ENCODE measurements at regions not wholly inside any gene's neighbourhood (a gene's known extent, or its start where the extent isn't known, plus 50 kb on each side); places are given as distances from the start of the nearest gene placed in this dataset.
A peak's percentile ranks its signal among the peaks of the same experiment; 100 is the strongest.
"Not testable (repeated sequence)": the region's sequence is repeated elsewhere in the genome, so short reads cannot be mapped to it uniquely, and the experiment has no call there.

- no peak for DNase-seq (ENCODE audit: low read depth, low spot score)
Measured at GRCh38 chr4:188728359-188728758, 589.1 kb downstream of the TRIML1 start.

DNA sequence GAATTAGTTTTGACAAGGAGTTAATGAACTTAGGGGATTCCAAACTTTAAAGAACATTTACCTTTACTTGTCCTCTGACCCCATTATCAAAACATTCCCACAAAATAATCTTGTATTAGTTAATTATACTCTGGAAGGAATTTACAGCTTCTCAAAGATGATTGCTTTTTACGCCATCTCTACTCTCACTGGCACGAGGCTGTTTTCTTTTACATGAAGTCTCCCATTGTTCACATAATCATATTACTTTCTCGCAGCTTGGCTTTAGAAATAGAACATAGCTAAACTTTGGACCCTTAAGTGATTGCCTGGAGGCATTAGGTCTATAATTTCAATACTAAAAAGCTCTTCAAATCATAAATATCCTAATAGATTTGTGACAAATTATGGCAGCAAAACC is 592.9 kb downstream of the TRIML1 start:
- DNase-seq (ENCODE audit: low read depth, low spot score) = no peak

- DNase-seq (ENCODE audit: low read depth, low spot score) = no peak
Measured at GRCh38 chr4:188735082-188735481, 595.8 kb downstream of the TRIML1 start.

GRCh38 chr4:188737251-188738002 is 598.2 kb downstream of the TRIML1 start:
- DNase-seq (ENCODE audit: low read depth, low spot score) = no peak

DNA sequence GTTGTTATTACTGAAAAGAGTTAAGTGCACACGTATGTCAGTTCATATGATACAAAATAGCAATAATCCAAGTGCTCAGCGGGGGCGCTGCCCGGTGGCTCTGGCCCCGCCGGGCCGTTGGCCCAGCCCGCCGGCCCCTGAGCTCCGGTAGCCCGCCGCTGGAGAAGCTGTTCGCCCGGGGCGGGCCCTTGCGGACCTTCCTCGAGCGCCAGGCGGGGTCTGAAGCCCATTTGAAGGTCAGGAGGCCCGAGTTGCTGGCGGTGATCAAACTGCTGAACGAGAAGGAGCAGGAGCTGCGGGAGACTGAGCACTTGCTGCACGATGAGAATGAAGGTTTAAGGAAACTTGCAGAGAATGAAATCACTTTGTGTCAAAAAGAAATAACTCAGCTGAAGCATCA is 599.0 kb downstream of the TRIML1 start:
- DNase-seq (ENCODE audit: low read depth, low spot score) = not testable (repeated sequence)

DNA sequence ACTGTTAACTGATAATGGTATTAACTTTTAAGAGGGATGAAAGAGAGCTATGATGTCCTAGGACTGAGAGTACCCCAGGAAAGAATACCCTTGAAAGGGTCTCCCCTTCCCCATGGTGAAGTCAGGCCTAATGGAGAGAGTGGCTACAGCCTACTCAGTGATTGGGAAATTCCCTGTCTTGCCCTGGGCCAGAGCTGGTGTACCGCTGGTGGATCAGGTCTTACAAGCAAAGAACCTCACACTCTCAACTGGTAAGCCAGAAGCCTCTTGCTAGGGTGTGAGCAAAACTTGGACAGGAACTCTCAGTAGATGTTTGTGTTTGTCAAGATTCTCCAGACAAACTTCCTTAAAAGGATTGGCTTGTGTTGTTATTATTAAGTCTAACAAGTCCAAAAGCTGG is 600.9 kb downstream of the TRIML1 start:
- DNase-seq (ENCODE audit: low read depth, low spot score) = not testable (repeated sequence)

- DNase-seq (ENCODE audit: low read depth, low spot score) = not testable (repeated sequence)
Measured at GRCh38 chr4:188740791-188741190, 601.5 kb downstream of the TRIML1 start.

DNA sequence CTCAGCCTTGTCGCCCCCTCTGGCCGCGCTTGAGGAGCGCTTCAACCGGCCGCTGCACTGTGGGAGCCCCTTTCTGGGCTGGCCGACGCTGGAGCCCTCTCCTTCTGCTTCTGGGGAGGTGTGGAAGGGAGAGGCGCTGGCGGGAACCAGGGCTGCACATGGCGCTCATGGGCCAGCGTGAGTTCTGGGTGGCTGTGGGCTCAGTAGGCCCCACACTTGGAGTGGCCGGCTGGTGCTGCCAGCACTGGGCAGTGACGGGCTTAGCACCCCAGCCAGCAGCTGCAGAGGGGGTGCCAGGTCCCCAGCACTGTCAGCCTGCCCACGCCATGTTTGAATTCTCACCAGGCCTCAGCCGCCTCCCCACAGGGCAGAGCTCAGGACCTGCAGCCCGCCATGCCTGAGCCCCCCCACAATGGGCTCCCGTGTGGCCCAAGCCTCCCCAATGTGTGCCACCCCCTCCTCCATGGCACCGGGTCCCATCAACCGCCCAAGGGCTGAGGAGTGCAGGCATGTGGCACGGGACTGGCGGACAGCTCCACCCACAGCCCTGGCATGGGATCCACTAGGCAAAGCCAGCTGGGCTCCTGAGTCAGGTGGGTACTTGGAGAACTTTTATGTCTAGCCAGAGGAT is 615.2 kb downstream of the TRIML1 start:
- no peak for DNase-seq (ENCODE audit: low read depth, low spot score)

DNA sequence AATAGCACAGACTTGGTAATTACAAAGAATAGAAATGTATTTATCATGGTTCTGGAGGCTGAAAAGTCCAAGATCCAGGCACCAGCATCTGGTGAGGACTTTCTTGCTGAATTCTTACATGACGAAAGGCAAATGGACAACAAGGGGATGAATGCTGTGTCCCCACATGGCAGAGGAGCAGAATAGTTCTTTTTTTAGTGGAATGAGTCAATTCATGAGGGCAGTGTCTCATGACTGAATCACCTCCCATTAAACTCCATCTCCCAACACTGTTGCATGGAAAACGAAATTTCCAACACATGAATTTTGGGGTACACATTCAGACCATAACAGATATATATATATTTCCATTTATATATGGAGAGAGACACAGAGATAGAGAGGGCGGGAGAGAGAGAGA is 628.3 kb downstream of the TRIML1 start:
- DNase-seq (ENCODE audit: low read depth, low spot score) = no peak

DNA sequence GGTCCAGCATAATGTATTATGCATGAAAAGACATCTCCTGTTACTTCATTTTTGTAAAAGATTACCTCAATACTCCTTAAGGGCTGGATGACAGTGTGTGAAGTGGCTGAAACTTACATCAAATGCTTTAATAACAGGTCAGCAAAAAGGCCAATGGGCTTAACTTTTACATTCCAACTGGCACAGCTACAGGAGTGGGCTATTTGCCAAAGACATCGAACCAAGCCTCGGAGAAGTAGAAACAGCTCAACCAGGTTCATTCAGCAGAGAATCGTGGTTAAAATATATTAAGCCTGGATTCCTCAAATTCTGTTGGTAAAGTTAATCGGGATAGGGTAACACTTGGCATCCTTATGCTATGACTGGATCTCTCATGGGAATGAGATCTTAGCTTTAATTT is 639.7 kb downstream of the TRIML1 start:
- DNase-seq (ENCODE audit: low read depth, low spot score) = no peak

- no peak for DNase-seq (ENCODE audit: low read depth, low spot score)
Measured at GRCh38 chr4:188779581-188779980, 640.3 kb downstream of the TRIML1 start.

GRCh38 chr4:188780028-188780427 is 640.8 kb downstream of the TRIML1 start:
- DNase-seq (ENCODE audit: low read depth, low spot score) = no peak

DNA sequence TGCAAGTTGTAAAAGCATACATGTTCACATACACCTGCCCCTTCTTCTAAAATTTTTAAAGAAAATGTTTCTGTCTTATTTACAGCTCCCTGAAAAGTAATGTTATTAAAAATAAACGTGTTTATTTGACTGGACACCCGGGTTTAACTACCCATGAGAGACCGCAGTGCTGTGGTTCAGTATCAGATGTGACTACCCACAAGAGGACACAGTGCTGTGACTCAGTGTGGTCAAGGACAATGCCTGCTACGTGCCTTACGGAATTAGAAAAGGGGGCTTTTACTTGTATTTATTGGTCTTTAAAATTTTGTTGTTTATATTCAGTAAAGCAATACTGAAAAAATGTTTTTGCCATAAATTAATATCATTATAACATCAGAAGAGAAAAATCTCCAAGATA is 641.4 kb downstream of the TRIML1 start:
- DNase-seq (ENCODE audit: low read depth, low spot score) = no peak

- peak; percentile 40 for DNase-seq (ENCODE audit: low read depth, low spot score)
Measured at GRCh38 chr4:188781655-188782054, 642.4 kb downstream of the TRIML1 start.

DNA sequence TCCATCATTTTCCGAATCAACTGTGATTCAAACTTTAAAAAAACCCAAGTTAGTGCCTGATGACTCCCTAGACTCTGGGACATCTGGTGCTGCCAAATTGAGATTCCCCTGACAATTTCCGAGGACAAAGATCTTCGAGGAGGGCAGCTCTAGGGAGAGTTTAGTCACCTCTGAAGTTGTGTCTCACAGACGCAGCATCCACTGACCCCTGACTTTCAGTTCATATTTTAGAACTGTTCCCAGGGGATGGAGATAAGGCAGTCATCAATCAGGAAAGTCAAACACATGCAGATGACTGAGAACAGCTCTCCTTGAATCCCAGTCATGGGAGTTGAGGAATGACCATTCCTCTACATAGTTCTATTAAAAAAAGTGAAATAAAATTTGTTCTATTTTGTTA is 643.9 kb downstream of the TRIML1 start:
- no peak for DNase-seq (ENCODE audit: low read depth, low spot score)

- DNase-seq (ENCODE audit: low read depth, low spot score) = peak; percentile 14
Measured at GRCh38 chr4:188783606-188784160, 644.4 kb downstream of the TRIML1 start.

DNA sequence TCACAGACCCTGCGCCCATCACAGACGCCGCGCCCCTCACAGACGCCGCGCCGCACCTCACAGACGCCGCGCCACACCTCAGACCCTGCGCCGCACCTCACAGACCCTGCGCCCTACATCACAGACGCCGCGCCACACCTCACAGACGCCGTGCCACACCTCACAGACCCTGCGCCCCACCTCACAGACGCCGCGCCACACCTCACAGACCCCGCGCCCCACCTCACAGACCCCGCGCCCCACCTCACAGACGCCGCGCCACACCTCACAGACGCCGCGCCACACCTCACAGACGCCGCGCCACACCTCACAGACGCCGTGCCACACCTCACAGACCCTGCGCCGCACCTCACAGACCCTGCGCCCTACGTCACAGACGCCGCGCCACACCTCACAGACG is 657.4 kb downstream of the TRIML1 start:
- DNase-seq (ENCODE audit: low read depth, low spot score) = not testable (repeated sequence)

- not testable (repeated sequence) for DNase-seq (ENCODE audit: low read depth, low spot score)
Measured at GRCh38 chr4:188797011-188797410, 657.8 kb downstream of the TRIML1 start.

- no peak for DNase-seq (ENCODE audit: low read depth, low spot score)
Measured at GRCh38 chr4:188804861-188805260, 665.6 kb downstream of the TRIML1 start.

- no peak for DNase-seq (ENCODE audit: low read depth, low spot score)
Measured at GRCh38 chr4:188811121-188811520, 671.9 kb downstream of the TRIML1 start.

DNA sequence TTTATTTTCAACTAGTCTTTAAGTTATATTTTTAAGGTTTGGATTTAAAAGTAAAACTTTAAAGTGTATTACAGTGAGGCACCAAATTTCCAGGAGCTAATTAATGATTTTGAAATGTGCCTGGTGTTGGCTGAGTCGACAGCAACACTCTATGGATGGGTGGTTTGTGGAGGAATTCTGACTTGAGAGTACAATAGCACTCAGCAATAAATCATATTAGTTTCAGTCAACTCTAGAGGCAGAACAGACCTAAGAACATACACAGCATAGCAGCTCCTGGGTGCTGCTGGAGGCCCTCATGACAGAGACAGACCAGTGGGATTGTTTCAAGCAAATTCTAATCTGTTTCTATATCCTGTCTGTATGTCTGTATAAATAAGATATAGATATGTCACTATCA is 673.4 kb downstream of the TRIML1 start:
- DNase-seq (ENCODE audit: low read depth, low spot score) = no peak

- no peak for DNase-seq (ENCODE audit: low read depth, low spot score)
Measured at GRCh38 chr4:188818300-188818699, 679.1 kb downstream of the TRIML1 start.

- no peak for DNase-seq (ENCODE audit: low read depth, low spot score)
Measured at GRCh38 chr4:188819233-188819632, 680.0 kb downstream of the TRIML1 start.

Data from ELF-1 (cell line).